HL-60 (cell line): ENCODE measurements at regions not wholly inside any gene's neighbourhood (a gene's known extent, or its start where the extent isn't known, plus 50 kb on each side); places are given as distances from the start of the nearest gene placed in this dataset.
"Not testable (repeated sequence)": the region's sequence is repeated elsewhere in the genome, so short reads cannot be mapped to it uniquely, and the experiment has no call there.

Source experiments
- DNase-seq, 2 experiments: peaks; one replicate each; pipeline ENCODE4 v3.0.0-alpha.2; 2010 to 2020; ENCODE audit warnings: low read depth in 1 of 2, low spot score in 1 of 2
- H3K27ac ChIP-seq: fragments of 250-450 bp; sonication (Bioruptor Pico); replicated peaks from 2 replicates; pipeline ENCODE4 v1.5.1; 2020; ENCODE audit warnings: mild to moderate bottlenecking, moderate library complexity
- H3K27me3 ChIP-seq: fragments of 250-450 bp; sonication (Bioruptor Pico); 2 replicates; pipeline ENCODE4 v1.5.1; 2021; ENCODE audit warnings: mild to moderate bottlenecking, moderate library complexity; ENCODE audit not compliant: insufficient read depth, poor library complexity, severe bottlenecking
- H3K4me3 ChIP-seq: replicated peaks from 2 replicates; pipeline ENCODE4 v1.5.1; 2011; ENCODE audit warnings: mild to moderate bottlenecking, control low read depth, low read length; ENCODE audit not compliant: insufficient read depth
- GABPA ChIP-seq: IDR thresholded peaks from 2 replicates; pipeline ENCODE4 v1.6.1; 2012; ENCODE audit warnings: low read depth
- POLR2AphosphoS5 ChIP-seq: IDR thresholded peaks from 2 replicates; pipeline ENCODE4 v1.6.1; 2012; ENCODE audit warnings: low read depth
- SPI1 ChIP-seq: IDR thresholded peaks from 2 replicates; pipeline ENCODE4 v1.6.1; 2012; ENCODE audit warnings: low read depth, mild to moderate bottlenecking, borderline replicate concordance
- TF ChIP-seq, protein P1 (sequence below): IDR thresholded peaks from one replicate; pipeline ENCODE4 v1.5.1; 2011; ENCODE audit warnings: low read length, control low read depth, inconsistent platforms; ENCODE audit not compliant: insufficient read depth
- TF ChIP-seq, protein P2 (sequence below): IDR thresholded peaks from 2 replicates; pipeline ENCODE4 v1.6.1; 2012; ENCODE audit warnings: low read depth; ENCODE audit not compliant: insufficient replicate concordance

DNA sequence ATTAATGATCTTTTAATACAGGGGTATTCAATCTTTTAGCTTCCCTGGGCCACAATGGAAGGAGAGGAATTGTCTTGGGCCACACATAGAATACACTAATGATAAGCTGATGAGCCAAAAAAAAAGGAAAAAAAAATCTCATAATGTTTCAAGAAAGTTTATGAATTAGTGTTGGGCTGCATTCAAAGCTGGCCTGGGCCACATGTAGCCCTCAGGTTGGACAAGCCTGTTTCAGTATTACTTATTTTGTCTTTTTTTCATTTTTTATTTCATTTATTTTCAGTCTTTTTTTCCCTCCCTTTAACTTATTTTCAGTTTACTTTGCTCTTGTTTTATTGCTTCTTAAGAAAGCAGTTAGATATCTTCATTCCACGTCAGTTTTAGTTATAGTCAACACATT is 2171.8 kb upstream of the DEFB115 start:
- no peak overlapping the region for H3K4me3 ChIP-seq
- H3K27ac ChIP-seq = no peak overlapping the region
- TF ChIP-seq GABPA (no peak), SPI1 (no peak), POLR2AphosphoS5 (no peak)
- TF ChIP-seq, protein P1, sequence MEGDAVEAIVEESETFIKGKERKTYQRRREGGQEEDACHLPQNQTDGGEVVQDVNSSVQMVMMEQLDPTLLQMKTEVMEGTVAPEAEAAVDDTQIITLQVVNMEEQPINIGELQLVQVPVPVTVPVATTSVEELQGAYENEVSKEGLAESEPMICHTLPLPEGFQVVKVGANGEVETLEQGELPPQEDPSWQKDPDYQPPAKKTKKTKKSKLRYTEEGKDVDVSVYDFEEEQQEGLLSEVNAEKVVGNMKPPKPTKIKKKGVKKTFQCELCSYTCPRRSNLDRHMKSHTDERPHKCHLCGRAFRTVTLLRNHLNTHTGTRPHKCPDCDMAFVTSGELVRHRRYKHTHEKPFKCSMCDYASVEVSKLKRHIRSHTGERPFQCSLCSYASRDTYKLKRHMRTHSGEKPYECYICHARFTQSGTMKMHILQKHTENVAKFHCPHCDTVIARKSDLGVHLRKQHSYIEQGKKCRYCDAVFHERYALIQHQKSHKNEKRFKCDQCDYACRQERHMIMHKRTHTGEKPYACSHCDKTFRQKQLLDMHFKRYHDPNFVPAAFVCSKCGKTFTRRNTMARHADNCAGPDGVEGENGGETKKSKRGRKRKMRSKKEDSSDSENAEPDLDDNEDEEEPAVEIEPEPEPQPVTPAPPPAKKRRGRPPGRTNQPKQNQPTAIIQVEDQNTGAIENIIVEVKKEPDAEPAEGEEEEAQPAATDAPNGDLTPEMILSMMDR = no peak
- TF ChIP-seq, protein P2, sequence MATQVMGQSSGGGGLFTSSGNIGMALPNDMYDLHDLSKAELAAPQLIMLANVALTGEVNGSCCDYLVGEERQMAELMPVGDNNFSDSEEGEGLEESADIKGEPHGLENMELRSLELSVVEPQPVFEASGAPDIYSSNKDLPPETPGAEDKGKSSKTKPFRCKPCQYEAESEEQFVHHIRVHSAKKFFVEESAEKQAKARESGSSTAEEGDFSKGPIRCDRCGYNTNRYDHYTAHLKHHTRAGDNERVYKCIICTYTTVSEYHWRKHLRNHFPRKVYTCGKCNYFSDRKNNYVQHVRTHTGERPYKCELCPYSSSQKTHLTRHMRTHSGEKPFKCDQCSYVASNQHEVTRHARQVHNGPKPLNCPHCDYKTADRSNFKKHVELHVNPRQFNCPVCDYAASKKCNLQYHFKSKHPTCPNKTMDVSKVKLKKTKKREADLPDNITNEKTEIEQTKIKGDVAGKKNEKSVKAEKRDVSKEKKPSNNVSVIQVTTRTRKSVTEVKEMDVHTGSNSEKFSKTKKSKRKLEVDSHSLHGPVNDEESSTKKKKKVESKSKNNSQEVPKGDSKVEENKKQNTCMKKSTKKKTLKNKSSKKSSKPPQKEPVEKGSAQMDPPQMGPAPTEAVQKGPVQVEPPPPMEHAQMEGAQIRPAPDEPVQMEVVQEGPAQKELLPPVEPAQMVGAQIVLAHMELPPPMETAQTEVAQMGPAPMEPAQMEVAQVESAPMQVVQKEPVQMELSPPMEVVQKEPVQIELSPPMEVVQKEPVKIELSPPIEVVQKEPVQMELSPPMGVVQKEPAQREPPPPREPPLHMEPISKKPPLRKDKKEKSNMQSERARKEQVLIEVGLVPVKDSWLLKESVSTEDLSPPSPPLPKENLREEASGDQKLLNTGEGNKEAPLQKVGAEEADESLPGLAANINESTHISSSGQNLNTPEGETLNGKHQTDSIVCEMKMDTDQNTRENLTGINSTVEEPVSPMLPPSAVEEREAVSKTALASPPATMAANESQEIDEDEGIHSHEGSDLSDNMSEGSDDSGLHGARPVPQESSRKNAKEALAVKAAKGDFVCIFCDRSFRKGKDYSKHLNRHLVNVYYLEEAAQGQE = no peak
- no peak for DNase-seq
- no peaks in the 10 kb centered on the region for H3K27me3 ChIP-seq

DNA sequence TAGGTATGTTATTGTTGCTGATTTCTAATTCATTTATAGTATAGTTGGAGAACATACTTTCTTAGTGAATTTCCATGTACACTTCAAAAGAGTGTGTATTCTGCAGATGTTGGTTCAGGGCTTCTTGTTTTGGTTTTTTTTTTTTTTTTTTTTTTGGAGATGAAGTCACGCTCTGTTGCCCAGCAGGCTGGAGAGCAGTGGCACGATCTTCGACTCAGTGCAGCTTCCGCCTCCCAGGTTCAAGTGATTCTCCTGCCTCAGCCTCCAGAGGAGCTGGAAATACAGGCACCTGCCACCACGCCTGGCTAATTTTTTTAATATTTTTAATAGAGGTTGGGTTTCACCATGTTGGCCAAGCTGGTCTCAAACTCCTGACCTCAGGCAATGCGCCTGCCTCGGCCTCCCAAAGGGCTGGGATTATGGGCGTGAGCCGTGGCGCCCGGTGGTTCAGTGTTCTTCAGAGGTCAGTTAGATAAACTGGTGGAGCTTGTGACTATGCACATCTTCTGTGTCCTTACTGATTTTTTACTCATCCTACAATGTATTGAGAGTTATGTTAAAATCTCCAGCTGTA is 2171.2 kb upstream of the DEFB115 start:
- not testable (repeated sequence) for H3K27me3 ChIP-seq, H3K4me3 ChIP-seq, H3K27ac ChIP-seq, DNase-seq

DNA sequence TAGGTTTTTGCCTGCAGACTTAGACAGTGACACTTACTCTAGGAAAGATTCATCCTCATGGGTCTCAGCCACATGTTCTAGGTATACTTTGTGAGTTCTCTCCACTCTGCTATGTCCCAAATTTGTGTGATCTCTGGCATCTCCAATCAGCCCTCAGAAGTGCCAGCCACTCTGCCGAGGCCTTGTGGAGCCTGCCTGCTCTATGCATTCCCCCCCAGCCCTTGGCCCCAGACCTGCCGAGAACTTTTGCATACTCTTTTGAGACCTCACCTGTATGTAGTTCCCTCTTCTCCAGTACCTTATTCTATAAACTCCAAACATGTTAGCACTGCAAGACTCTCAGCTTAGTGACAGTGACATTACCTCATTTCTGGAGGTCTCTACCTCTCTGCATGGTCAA is 2170.5 kb upstream of the DEFB115 start:
- DNase-seq = no peak
- TF ChIP-seq, protein P1 = no peak
- TF ChIP-seq GABPA (no peak), SPI1 (no peak), POLR2AphosphoS5 (no peak)
- TF ChIP-seq, protein P2 = no peak
- Histone ChIP-seq H3K27me3 (no peaks in the 10 kb centered on the region), H3K27ac (no peak overlapping the region), H3K4me3 (no peak overlapping the region)

DNA sequence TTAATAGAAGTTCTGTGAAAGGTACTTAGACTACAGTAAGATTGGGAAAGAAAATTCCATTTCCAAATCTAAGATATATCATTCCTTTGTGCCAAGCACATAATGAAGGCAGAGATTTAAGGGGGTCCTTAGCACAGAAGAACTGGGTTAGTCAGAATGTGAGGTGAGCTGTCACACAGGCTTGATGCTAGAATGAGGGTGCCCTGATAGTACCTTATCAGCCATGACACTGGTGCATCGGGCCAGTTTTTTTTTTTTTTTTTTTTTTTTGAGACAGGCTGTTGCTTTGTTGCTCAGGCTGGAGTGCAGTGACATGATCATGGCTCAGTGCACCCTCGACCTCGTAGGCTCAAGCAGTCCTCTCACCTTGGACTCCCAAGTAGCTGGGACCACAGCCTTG is 2169.6 kb upstream of the DEFB115 start:
- not testable (repeated sequence) for DNase-seq, H3K27ac ChIP-seq, H3K27me3 ChIP-seq, H3K4me3 ChIP-seq

DNA sequence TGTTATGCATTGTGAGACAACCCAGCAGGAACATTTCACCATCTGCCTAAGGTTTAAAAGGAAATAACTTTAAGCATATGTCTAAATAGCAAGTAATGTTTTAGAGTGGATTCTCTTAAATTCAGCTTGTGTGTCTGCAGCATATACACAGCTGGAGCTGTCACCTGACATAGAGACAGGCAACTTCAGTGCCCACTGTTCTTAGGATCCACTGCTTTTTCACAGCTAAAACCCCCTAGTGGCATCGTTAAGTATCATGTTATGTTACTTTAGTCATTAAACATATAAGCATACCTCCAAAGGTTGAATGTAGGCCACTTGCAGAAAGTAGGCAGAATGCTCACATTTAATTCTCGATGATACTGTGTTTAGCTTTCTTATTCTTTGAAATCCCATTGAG is 2169.0 kb upstream of the DEFB115 start:
- not testable (repeated sequence) for H3K27me3 ChIP-seq, H3K4me3 ChIP-seq, H3K27ac ChIP-seq
- DNase-seq = peak in 1 of 2 experiments; percentile 14

DNA sequence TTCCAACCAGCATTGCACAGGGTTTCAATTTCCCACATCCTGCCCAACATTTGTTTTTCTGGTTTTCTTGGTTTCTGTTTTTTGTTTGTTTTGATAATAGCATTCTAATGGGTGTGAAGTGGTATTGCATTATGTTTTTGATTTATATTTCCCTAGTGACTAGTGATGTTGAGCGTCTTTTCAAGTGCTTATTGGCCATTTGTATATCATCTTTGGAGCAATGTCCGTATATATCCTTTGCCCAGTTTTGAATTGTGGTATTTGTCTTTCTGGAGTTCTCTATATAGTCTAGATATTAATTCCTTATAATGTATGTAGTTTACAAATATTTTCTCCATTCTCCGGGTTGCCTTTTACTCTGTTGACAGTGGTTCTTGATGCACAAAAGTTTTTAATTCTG is 2168.1 kb upstream of the DEFB115 start:
- DNase-seq, H3K27ac ChIP-seq, H3K4me3 ChIP-seq, H3K27me3 ChIP-seq: not testable (repeated sequence)

DNA sequence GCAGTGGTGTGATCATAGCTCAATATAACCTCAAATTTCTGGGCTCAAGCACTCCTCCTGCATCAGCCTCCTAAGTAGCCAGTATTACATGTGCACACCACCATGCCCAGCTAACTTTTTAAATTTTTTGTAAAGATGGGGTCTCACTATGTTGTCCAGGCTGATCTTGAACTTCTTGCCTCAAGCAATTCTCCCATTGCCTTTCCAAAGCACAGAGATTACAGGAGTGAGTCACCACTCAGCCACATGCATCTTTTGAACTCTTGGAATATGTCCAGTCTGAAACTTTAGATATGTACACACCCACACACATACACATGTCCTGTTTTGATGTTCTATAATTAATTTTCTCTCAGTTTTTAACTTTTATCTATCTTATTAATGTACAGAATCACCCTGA is 2163.5 kb upstream of the DEFB115 start:
- not testable (repeated sequence) for H3K27ac ChIP-seq, H3K4me3 ChIP-seq, H3K27me3 ChIP-seq, DNase-seq

DNA sequence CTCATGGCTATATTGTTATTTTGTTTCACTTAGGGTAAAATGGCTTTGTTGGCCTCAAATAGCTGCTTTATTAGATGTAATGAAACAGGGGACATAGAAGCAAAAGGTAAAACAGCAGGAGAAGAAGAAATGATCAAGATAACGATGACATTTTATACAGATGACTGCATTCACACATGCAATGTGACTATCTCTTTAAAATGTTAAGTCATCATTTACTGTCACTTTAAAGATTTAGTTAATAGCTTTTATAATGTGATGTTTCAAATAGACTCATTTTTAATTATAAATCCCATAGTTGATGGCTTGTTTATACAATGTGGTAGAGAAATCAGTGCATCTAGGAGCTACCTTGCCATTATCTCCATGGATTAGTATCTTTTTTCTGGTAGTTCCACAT is 2160.8 kb upstream of the DEFB115 start:
- H3K27ac ChIP-seq, DNase-seq, H3K27me3 ChIP-seq, H3K4me3 ChIP-seq: not testable (repeated sequence)

DNA sequence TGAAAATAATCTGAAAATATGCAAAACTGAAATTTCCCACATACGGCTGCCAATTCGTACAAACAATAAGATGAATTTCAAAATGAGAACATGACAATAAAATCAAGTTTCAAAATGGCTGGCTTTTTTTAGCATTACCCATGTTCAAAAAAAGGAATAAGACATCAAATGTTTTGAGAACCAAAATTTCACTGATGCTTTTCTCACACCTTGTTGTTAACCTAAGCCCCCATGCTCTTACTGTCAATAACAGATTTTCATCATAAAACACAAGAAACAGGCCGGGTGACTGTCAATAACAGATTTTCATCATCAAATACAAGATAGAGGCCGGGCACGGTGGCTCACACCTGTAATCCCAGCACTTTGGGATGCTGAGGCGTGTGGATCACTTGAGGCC is 2149.6 kb upstream of the DEFB115 start:
- H3K27me3 ChIP-seq, H3K27ac ChIP-seq, DNase-seq, H3K4me3 ChIP-seq: not testable (repeated sequence)
